HCT116 (cell line): ENCODE measurements at regions not wholly inside any gene's neighbourhood (a gene's known extent, or its start where the extent isn't known, plus 50 kb on each side); places are given as distances from the start of the nearest gene placed in this dataset.

Experiments used
- ATF3 ChIP-seq: IDR thresholded peaks from 2 replicates; pipeline ENCODE4 v1.6.1; 2012
- CTCF ChIP-seq, 3 experiments: fragments of 200-600 bp in 1 of 3; sonication (generic) in 1 of 3; IDR thresholded peaks in 2 of 3; conservative IDR thresholded peaks in 1 of 3; 2 replicates each; pipeline ENCODE4 v1.5.1; 2012 to 2017; ENCODE audit warnings: low read depth in 2 of 3, low read length in 2 of 3, antibody characterized with exemption in 1 of 3, borderline replicate concordance in 1 of 3, control low read depth in 1 of 3, mild to moderate bottlenecking in 1 of 3, mixed read lengths in 1 of 3, mixed run types in 1 of 3, moderate library complexity in 1 of 3; ENCODE audit not compliant: insufficient read depth in 1 of 3
- EZH2 ChIP-seq: fragments of 200-600 bp; sonication (generic); IDR thresholded peaks from 2 replicates; pipeline ENCODE4 v1.6.1; 2017; ENCODE audit warnings: antibody characterized with exemption, mixed run types
- EZH2phosphoT487 ChIP-seq: fragments of 200-600 bp; IDR thresholded peaks from 2 replicates; pipeline ENCODE4 v1.6.1; 2018; ENCODE audit warnings: antibody characterized with exemption, borderline replicate concordance
- POLR2A ChIP-seq: IDR thresholded peaks from 2 replicates; pipeline ENCODE4 v1.7.0; 2011; ENCODE audit warnings: borderline replicate concordance; ENCODE audit not compliant: insufficient read depth, insufficient read length; ENCODE audit errors: extremely low read depth
- POLR2AphosphoS5 ChIP-seq: IDR thresholded peaks from 2 replicates; pipeline ENCODE4 v1.6.1; 2011; ENCODE audit warnings: mild to moderate bottlenecking, low read depth, low read length, moderate library complexity
- RAD21 ChIP-seq: IDR thresholded peaks from 2 replicates; pipeline ENCODE4 v1.6.1; 2012; ENCODE audit warnings: low read depth, mild to moderate bottlenecking
- REST ChIP-seq: IDR thresholded peaks from 2 replicates; pipeline ENCODE4 v1.6.1; 2012; ENCODE audit warnings: low read depth

- no peak for TF ChIP-seq CTCF (IDR thresholded peaks at IDR 0.05 in 2 of 3, conservative IDR thresholded peaks at IDR 0.05 in 1 of 3; ENCODE audit: borderline replicate concordance in 1 of 3, insufficient read depth in 1 of 3, low read depth in 2 of 3, low read length in 2 of 3)
- no peak for TF ChIP-seq EZH2phosphoT487
- TF ChIP-seq EZH2: no peak
- TF ChIP-seq RAD21: no peak
- no peak for TF ChIP-seq POLR2AphosphoS5
- TF ChIP-seq POLR2A: no peak
- no peak for TF ChIP-seq ATF3
- no peak for TF ChIP-seq REST
Observed at GRCh38 chr16:58837950-58838349, 103.8 kb upstream of the GOT2 start.
